ENCODE measurements at regions not wholly inside any gene's neighbourhood (a gene's known extent, or its start where the extent isn't known, plus 50 kb on each side); places are given as distances from the start of the nearest gene placed in this dataset.

DNA sequence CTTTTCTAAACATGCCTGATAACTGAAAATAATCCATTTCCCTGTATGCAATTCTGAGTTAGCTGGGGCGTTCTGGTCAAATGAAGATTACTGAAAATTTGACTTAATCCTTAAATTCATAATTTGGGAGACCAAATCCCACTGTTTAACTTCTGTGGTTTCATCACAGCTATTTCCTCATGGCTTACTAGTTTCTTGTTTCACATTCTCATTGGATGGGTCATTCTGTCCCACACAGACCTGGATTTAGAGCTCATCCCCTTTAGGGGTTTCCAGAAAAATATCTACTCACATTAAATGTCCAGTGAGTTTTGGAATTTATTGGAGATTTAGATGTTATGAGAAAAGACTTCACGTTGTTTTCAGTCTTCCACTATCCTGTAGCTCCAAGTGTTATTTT, 709.3 kb upstream of the KLHL1 start:
- H4K20me1 ChIP-seq (replicated peaks; ENCODE audit: control insufficient read depth, extremely low read depth, insufficient read depth, low read length) = no peaks in the 10 kb centered on the region
- no peak overlapping the region for H3K4me2 ChIP-seq (ENCODE audit: insufficient read depth, low read length)
- CTCF ChIA-PET = interaction anchor here (0.9 to 1.2 kb wide), 2 partner anchors 8 to 9 kb away, joined by 3 read pairs; no protein-coding TSS in a partner anchor
- no peak overlapping the region for H3K9ac ChIP-seq (replicated peaks; ENCODE audit: extremely low read depth, insufficient read depth, low read length)
- H3K79me2 ChIP-seq (ENCODE audit: control insufficient read depth, insufficient read depth, low read length) = no peaks in the 10 kb centered on the region
- FAIRE-seq (no peak), DNase-seq (ENCODE audit: low read depth, low spot score) (no peak)
- POLR2A ChIA-PET = no interaction called here
- no peaks in the 10 kb centered on the region for H3K9me3 ChIP-seq (replicated peaks; ENCODE audit: control insufficient read depth, insufficient read depth, low read length)
- no TSS peak for BruUV-seq (replicated peaks)
- H3K27me3 ChIP-seq (ENCODE audit: control insufficient read depth in 2 of 2, insufficient read depth in 2 of 2, low read length in 2 of 2) = no peaks in the 10 kb centered on the region
- no peaks in the 10 kb centered on the region for H3K9me1 ChIP-seq (replicated peaks; ENCODE audit: control insufficient read depth, extremely low read depth, insufficient read depth, low read length)
- no peaks in the 10 kb centered on the region for H3K4me1 ChIP-seq (ENCODE audit: control insufficient read depth, extremely low read depth, insufficient read depth, low read length)
- intact Hi-C loops (cut with micrococcal nuclease) = no loop called here
- dilution Hi-C loops (cut with MboI; ENCODE audit: extremely low pct_ligation_motif_present, low sequenced_read_pairs) = no loop called here
- H3K27ac ChIP-seq (ENCODE audit: insufficient read depth, low read depth, low read length) = no peak overlapping the region
- no peaks in the 10 kb centered on the region for H3K36me3 ChIP-seq (ENCODE audit: control insufficient read depth in 2 of 2, extremely low read depth in 1 of 2, insufficient read depth in 2 of 2, low read length in 2 of 2)
- TF ChIP-seq CTCF (IDR thresholded peaks at IDR 0.05; ENCODE audit: extremely low read depth in 1 of 2, insufficient read depth in 1 of 2, low read depth in 1 of 2, low read length in 2 of 2) (no peak), JUN (IDR thresholded peaks at IDR 0.05; ENCODE audit: borderline replicate concordance, insufficient read depth, insufficient read length, low read depth) (no peak), POLR2A (IDR thresholded peaks at IDR 0.05; ENCODE audit: low read depth, low read length) (no peak), POLR2AphosphoS5 (IDR thresholded peaks at IDR 0.05; ENCODE audit: insufficient read depth, low read depth, low read length) (no peak), GATA2 (IDR thresholded peaks at IDR 0.05; ENCODE audit: insufficient read depth, insufficient read length, low read depth, low read length) (no peak), MYC (IDR thresholded peaks at IDR 0.05; ENCODE audit: low read depth, low read length) (no peak), FOS (IDR thresholded peaks at IDR 0.05; ENCODE audit: borderline replicate concordance, insufficient read depth, low read length) (no peak), EZH2 (IDR thresholded peaks at IDR 0.05; ENCODE audit: borderline replicate concordance, low read depth, low read length, severe bottlenecking) (no peak)
- TF ChIP-seq, protein P1, sequence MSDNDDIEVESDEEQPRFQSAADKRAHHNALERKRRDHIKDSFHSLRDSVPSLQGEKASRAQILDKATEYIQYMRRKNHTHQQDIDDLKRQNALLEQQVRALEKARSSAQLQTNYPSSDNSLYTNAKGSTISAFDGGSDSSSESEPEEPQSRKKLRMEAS (IDR thresholded peaks at IDR 0.05; ENCODE audit: insufficient read depth, insufficient read length) = no peak
- H2AFZ ChIP-seq (ENCODE audit: low read depth, low read length) = no peak overlapping the region
- H3K4me3 ChIP-seq (replicated peaks in 1 of 3; ENCODE audit: insufficient read depth in 1 of 3, low read depth in 1 of 3, low read length in 3 of 3) = no peak overlapping the region
